ENCODE measurements at regions not wholly inside any gene's neighbourhood (a gene's known extent, or its start where the extent isn't known, plus 50 kb on each side); places are given as distances from the start of the nearest gene placed in this dataset.

DNA sequence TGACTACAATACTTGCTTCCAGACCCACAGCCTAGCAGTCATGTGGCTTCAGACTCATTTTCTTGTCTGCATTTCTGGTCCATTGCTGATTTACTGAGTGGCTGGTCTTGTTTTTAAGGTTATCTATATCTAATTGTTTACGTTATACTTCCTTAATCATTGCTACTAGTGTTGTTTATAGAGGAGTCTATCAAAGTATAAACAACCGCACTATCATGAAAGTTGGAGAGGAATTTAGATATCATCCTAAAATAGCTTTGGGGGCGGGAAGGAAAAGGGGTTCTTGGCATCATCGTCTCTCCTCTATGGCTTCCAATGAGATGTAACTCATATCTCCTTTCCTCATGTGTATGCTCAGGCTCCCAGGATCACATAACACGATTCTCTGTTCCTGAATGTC is 372.1 kb upstream of the PBX1 start:
- no peak for TF ChIP-seq CTCF (IDR thresholded peaks at IDR 0.05)

DNA sequence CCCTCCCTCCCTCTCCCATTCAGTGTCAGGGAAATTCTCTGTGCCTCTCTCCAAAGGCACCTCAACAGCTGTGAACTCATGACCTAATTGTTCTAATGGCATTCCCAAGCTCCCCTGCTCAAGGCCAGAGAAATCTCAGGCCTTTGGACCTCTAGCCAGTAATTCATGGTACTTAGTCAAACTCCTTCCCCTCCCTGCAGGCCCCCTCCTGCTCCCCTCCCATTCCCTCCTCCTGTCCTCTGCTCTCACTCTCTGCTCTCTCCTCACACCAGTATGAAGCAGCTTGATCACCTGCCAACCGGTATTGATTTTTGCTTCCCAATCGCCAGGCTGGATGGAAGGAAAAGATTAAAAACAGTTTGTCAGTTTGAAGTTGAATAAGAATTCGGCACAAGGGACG is 370.5 kb upstream of the PBX1 start:
- no peak for TF ChIP-seq CTCF (IDR thresholded peaks at IDR 0.05)

DNA sequence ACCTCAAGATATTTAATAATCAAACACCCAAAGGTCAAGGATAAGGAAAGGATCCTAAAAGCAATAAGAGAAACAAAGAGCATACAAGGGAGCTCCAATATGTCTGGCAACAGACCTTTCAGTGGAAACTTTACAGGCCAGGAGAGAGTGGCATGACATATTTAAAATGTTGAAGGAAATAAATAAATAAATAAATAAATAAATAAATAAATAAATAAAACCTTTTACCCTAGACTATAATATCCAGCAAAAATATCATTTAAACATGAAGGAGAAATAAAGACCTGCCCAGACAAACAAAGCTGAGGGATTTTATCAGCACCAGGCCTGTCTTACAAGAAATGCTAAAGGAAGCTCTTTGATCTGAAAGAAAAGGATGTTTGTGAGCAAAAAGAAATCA is 367.8 kb upstream of the PBX1 start:
- no peak for TF ChIP-seq CTCF (IDR thresholded peaks at IDR 0.05)

- no peak for TF ChIP-seq CTCF (IDR thresholded peaks at IDR 0.05)
These were observed 348.7 kb upstream of the PBX1 start for GRCh38 chr1:164210211-164210739.

GRCh38 chr1:164223378-164223777 is 335.6 kb upstream of the PBX1 start:
- no peak for TF ChIP-seq CTCF (IDR thresholded peaks at IDR 0.05)

GRCh38 chr1:164225011-164225410 is 334.0 kb upstream of the PBX1 start:
- TF ChIP-seq CTCF (IDR thresholded peaks at IDR 0.05) = no peak

DNA sequence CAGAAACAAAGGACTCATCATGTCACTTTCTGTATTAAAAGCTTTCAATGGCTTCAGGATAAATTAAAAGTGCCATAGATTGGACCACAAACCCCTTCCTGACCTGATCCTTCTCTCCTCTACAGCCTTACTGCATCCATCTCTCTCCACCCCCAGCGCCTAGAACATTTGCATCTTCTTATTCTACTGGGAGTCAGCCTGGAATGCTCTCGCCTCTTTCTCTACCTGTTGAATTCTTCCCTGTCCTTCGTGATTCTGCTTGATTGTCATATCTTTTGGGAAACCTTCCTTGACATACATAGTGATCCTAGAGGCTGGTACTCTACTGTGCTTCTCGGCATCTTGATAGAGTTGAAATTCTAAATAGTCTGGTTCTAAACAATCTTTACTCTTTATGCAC is 332.0 kb upstream of the PBX1 start:
- TF ChIP-seq CTCF (IDR thresholded peaks at IDR 0.05) = no peak

DNA sequence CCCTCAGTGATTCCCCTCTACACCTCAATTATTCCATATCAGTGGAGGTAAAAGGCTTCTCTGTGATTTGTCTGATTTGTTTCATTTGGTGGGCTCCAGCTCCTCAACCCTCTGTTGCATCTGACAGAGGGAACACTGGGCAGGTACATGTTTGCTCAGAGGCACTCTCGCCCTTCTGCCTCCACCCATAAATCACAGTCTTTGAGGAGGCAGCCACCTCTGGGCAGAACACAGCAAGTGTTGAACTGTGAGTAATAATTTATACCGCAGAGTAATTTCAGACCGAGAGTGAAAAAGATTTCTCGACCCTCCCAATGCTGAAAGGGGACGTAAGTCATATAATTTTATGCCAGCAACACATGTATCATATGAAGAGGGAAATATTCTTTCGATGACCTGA is 330.1 kb upstream of the PBX1 start:
- TF ChIP-seq CTCF (IDR thresholded peaks at IDR 0.05) = no peak

Measured in LNCAP (cell line).